GM18867 (cell line): ENCODE measurements at regions not wholly inside any gene's neighbourhood (a gene's known extent, or its start where the extent isn't known, plus 50 kb on each side); places are given as distances from the start of the nearest gene placed in this dataset.
"Not testable (repeated sequence)": the region's sequence is repeated elsewhere in the genome, so short reads cannot be mapped to it uniquely, and the experiment has no call there.

Source experiments
- ATAC-seq: cut with Tn5 transposase; IDR thresholded peaks from one replicate; pipeline ENCODE4 v1.9.1; 2021; ENCODE audit warnings: mild to moderate bottlenecking, moderate library complexity; ENCODE audit not compliant: unreplicated experiment

DNA sequence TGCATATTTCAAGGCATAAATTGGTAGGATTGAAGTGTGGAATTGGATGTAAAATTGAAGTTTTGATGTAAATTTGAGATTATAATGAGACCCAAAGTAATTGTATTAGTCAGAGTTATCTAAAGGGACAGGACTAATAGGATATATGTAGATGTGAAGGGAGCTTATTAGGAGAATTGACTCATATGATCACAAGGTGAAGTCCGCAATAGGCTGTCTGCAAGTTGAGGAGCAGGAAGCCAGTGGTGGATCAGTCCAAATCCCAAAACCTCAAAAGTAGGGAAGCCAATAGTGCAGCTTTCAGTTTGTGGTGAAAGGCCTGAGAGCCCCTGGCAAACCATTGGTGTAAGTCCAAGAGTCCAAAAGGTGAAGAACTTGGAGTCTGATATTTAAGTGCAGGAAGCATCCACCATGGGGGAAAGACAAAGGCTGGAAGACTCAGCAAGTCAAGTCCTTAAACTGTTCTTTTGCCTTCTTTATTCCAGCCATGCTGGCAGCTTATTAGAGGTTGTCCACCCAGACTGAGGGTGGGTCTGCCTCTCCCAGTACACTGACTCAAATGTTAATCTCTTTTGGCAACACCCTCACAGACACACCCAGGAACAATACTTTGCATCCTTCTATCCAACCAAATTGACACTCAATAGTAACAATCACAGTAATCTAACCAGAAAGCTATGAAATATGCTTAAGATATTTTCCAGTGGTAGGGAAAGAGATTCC lies 442.6 kb upstream of the PTCHD4 start:
- no peak for ATAC-seq

DNA sequence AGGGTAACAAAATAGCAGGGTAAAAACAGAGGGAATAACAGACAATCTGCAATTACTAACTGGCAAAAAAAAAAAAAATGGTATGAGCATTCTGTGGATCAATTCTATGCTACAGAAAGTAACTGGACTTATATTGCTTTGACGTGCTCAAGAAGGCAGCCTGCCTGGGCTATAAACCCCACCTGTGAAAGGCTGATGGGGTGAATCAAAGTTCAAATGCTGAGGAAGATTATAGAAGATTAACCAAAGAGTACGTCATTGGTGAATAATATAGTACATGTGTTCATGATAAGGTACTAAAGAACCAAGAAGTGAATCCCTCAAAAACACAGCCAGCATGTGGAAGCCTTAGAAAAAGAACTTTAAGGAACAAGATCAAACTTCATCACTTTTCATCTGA lies 441.9 kb upstream of the PTCHD4 start:
- no peak for ATAC-seq

DNA sequence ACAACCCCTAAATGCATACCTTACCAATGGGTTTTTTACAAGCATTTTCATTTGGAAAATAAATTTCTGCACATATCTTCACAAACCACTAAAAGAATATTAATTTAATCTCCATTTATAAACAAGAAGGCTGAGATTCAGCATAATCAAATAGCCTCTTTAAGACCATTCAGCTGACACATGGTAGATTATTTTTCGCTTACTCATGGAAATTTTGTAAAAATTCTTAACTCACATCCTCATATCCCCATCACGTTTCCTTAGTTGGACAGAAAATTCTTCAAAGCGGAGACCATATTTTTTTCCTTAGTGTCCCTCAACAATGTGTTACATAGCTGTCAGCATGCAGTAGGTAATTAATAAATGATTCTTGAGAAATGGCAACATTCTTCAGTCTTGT lies 439.6 kb upstream of the PTCHD4 start:
- ATAC-seq: no peak

DNA sequence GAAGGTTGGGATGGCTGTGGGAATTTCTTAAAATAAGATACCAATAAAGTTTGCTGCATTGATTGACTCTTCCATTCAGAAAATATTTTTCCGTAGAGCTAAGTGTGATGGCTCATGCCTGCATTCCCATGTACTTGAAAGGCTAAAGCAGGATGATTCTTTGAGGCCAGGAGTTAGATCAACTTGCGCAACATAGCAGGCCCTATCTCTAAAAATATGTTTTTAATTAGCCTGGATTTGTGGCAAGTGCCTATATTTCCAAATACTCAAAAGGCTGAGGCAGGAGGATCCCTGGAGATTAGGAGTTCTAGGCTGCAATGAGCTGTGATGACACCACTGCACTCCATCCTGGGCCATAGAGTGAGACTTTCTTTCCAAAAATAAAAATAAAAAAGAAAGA lies 431.2 kb upstream of the PTCHD4 start:
- ATAC-seq: no peak

DNA sequence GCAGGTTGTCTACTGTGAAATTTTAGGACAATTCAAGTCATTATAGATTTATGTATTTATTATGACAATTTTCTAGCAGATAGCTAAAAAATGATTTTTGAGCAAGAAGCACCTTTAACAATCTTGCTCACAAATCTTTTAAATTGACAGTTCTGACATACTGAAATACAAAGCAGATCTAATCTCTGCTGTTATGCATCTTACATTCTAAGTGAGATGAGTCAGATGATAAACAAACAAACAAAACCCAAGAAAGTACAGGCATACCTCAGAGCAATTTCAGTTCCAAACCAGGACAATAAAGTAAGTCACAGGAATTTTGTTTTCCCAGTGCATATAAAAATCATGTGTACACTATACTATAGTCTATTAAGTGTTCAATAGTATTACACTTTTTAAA lies 430.7 kb upstream of the PTCHD4 start:
- ATAC-seq: no peak

DNA sequence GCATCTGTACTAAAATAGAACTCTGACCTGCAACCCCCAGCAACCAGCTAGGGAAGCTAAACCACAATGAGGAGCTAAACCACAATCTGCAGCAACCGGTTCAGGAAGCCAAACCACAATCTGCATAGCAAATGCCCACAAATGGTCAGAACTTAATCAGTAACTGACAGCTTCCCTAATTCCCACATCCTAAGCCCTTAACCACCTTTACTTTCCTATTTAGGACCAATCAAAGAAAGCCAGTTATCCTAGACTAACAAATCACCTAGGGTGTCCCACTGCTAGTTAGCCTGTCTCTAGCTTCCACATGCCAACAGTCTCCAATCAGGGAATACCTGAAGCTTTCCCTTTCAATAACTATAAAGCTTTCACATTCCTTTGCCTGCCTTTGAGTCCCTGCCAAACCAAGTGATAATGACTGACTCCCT lies 424.6 kb upstream of the PTCHD4 start:
- ATAC-seq: no peak

DNA sequence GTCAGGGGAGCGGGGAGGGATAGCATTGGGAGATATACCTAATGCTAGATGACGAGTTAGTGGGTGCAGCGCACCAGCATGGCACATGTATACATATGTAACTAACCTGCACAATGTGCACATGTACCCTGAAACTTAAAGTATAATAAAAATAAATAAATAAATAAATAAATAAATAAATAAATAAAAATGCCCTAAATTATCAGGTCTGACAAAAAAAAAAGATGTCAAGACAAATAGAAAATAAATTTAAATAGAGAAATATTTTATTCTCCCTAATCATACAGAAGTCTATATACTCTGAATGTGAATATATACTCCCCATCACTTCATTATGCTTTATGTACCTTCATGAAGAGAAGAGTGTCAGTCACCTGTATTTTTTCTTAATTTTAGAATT lies 420.0 kb upstream of the PTCHD4 start:
- ATAC-seq: not testable (repeated sequence)

DNA sequence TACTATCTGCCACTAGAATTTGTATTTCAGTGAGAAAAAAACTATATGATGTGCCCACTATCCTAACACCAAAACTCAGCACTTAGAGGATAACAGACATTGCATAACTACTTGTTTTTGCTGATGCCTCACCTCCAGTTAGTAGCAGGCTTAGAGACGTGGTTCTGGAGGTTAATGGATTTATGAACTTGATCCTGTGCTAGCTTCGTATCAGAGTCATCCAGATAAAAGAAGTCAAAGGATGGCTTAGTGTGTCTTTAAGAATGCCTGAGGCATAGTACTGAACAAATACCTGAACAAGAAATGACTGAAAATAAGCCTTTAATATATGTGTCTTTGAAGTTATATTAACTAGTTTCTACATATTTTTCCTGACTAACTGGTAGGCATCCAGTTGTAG lies 414.9 kb upstream of the PTCHD4 start:
- no peak for ATAC-seq

DNA sequence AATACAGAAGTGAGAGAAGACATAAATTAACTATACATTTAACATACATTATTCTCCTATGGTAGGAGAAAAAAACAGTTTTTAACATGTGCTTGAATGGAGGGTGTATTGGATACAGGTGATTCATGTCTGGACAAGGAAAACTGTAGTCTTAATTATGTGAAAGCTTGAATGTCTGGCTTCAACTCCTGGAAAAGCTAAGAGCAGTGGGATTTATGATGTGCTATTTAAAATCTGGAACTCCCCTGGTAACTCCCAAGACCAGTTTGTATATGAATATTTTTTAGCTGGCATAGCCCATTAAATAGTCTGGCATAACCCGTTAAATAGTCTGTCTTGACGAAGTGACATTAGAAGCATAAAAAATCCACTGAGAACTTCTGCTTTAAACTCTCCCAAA lies 410.0 kb upstream of the PTCHD4 start:
- no peak for ATAC-seq

DNA sequence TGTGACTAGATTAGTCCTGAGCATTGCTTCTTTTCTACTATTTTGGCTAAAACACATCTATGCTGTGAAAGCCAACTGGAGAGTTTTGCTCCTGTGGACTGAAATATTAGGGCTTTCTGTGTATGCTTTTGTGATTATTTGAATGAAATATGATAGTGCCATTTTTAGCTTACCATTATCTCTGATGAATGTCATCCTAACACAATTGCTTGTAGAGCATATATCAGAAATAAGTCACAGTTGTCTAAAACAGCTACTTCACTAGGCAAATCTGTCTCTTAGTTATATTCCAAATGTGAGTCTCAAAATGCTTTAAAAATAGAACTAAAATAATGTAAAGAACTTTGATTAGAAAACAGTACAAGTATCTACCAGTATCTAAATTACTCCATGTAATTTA lies 401.4 kb upstream of the PTCHD4 start:
- no peak for ATAC-seq

DNA sequence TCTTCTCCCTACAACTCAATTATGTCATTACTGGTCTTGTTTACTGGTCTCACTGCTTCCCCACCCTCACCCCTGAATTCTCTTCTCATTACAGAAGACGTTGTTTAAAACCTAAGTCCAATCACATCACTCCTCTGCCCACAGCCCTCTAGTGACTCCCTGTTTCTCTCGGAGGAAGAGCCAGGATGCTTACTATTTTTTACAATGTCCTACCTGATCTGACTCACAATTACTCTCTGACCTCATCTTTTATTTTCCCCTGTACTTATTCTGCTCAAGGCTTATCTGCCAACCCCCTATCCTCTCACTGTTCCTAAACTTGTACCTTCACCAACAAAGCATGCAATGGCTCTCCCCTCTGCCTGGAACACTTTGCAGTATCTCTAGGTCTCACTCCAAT lies 400.4 kb upstream of the PTCHD4 start:
- ATAC-seq: no peak

DNA sequence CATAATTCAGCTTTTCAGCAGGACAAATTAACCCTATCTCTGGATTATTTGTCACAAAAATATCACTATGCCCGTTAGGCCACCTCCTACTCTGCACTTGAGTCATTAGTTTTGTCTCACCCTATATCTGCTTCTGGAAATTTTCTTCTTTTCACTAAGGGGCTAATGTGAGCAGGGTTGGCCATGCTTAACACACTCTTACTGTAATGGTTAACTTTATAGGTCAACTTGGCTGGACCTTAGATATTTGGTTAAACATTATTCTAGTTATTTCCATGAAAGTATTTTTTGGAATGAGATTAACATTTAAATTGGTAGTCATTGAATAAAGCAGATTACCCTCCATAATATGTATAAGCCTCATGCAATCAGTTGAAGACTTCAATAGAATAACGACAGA lies 394.6 kb upstream of the PTCHD4 start:
- ATAC-seq: no peak

DNA sequence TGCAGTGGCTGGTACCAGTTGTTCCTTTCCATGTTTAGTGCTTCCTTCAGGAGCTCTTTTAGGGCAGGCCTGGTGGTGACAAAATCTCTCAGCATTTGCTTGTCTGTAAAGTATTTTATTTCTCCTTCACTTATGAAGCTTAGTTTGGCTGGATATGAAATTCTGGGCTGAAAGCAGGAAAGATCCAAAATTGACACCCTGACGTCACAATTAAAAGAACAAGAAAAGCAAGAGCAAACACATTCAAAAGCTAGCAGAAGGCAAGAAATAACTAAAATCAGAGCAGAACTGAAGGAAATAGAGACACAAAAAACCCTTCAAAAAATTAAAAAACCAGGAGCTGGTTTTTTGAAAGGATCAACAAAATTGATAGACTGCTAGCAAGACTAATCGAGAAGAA lies 382.4 kb upstream of the PTCHD4 start:
- ATAC-seq: not testable (repeated sequence)

DNA sequence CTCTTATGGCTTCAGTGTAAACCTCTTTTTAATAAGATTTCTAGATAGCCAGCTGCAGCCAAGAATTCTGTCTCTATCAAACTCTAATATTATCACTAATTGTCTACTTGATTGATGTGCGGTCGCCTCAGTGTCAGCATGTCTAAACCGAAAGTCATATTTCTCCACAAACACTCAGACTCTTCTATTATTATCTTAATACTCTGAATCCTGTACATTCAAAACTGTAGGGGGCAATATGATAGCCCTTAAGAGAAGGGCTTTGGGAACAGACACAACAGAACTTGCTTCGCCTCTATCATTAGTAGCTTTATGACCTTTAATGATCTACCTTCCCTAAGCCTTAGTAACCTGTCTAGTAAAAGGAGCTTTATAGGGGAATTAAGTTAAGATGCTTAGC lies 379.7 kb upstream of the PTCHD4 start:
- no peak for ATAC-seq

DNA sequence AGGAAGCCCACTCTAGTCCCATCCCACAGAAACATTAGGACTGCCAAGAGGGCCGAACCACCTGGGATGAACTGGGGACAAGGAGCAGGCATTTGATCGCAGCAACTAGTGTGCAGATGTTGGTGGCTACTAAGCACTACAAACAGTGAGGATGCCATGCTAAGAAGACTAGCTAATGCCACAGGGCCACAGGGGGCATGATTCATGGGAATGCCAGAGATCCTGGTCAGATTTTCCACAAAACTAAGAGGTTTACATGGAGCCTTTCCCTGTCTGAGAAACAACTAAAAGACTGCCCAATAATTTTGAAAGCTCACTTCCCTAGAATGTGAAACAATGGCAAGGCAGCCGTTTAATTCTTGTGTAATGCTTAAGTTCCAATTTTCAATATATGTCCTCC lies 375.9 kb upstream of the PTCHD4 start:
- no peak for ATAC-seq

DNA sequence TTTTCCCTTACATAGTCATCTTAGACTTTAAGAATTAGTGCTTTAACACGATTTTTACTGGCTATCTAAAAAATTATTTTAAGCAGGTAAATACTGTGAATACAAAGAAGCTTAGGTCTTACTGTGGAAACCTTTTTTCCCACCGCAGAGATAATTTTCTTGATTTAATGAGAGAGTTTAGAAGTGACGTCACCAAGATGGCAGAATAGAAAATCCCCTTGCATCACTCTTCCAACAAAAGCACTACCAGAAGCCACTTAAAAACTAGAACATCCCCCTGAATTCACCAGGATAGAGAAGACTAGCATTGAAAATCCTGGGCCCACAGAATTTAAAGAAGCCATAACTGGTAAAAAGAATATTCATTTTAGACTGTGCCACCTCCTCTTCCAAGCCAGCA lies 375.4 kb upstream of the PTCHD4 start:
- no peak for ATAC-seq

DNA sequence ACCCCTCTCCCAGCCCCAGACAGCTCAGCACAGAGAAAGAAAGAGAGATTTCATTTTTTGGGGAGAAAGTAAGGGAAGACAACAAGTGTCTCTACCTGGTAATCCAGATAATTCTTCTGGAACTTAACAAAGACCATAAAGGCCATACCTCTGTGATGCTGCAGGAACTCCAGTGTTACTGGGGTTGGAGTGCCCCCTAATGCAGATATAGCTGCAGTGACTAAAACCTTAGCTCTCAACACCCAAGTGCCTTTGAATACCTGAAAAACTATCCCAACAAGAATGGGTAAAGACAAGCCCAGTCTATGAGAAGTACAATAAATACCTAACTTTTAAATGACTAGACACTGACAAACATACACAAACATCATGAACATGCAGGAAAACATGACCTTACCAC lies 365.3 kb upstream of the PTCHD4 start:
- ATAC-seq: no peak

DNA sequence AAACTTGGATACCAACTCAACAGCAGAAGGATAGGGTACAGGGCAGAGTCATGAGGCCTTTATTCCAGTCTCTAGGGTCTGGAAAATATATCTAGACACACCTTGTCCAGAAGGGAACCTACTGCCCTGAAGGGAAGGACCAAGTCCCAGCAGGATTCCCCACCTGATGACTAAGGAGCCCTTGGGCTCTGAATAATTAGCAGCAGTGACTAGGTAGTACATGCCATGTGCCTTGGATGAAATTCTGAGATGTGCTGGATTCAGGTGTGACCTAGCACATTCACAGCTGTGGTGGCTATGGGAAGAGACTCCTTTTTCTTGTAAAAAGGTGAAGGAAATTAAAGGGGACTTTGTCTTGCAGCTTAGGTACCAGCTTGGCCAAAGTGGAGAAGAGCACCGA lies 364.3 kb upstream of the PTCHD4 start:
- ATAC-seq: no peak

DNA sequence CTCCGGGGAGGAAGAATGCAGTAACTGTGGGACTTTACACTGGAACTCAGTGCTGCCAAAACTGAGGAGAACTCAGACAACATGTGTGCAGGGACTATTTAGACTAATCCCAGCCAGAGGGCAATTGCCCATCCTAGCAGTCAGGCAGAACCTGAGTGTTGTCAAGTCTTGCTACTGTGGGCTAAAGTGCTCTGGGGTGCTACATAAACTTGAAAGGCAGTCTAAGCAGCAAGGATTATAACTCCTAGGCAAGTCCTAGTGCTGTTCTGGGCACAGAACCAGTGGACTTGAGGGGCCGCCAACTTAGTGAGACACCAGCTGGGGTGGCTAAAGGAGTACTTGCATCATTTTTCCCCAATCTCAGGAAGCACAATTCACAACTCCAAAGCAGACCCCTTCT lies 363.8 kb upstream of the PTCHD4 start:
- no peak for ATAC-seq

DNA sequence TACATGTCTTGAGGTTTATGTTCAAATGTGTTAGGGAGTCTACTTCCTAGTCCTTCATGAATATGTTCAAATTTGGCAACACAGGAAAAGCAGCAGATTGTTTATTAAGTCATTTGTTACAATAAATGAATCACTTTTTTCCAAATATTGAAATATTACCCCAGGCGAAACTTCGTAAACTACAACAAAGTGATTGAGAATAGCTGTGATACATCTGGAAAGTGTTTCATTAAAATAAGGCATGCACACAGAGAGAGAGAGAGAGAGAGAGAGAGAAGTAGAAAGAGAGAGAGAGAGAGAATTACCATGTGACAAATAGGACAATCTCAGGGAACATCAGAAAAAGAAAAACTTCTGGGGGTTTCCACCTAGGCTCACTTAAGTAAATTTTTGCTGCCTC lies 363.1 kb upstream of the PTCHD4 start:
- no peak for ATAC-seq

DNA sequence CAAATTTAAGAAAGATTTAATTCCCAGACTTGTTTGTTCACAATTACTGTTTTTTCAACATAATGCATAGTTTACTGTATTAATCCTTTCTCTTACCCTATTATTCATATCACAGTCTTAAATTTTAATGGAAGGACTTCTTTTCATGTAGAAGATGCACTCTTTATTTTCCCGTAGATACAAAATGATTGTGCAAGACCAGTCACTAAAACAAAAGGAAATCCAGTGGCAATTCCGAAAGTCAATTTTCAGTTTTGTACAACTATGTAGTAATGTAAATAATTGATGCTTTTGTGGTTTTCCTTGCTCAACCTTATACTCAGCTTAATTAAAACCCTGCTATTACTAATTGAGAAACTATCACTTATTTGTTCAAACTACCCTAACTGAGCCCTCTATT lies 361.5 kb upstream of the PTCHD4 start:
- no peak for ATAC-seq

DNA sequence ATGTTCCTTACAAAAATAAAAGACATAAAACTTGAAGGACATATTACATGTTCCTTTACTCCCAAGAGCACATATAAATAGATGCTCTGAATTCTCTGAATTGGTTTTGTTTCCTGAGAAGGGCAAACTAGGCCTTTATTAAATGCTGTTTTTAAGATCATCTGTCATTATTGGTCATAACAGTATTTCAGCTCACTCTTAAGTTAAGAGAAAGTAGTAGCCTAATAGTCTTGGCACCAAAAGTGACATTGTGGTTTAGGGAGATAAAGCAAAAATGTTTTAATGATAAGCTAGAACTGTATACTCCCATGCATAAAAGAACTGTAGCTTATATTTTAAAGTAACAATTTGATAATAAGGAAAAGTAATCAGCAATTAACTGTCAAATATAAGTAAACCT lies 361.1 kb upstream of the PTCHD4 start:
- ATAC-seq: no peak

DNA sequence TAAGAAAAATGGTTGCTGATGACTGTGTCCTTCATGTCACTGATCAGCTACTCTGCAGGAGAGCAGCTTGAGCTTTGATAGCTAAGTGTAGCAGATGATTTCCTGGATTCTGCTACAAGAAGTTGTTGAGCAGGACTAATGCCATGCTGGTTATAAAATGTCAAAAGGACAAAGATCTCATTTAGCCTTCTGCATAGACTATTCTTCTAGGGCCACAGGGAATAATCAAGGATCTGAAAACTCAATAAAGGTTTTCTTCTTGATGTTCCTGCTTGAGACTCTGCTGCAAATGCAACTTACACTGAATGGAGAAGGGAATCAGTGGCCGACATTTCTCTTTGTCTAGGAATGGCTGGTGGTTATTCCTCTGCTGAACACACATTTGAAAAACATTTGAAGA lies 360.3 kb upstream of the PTCHD4 start:
- ATAC-seq: no peak
